Kidney capillary endothelial cell (primary cell): ENCODE measurements at regions not wholly inside any gene's neighbourhood (a gene's known extent, or its start where the extent isn't known, plus 50 kb on each side); places are given as distances from the start of the nearest gene placed in this dataset.
"Not testable (repeated sequence)": the region's sequence is repeated elsewhere in the genome, so short reads cannot be mapped to it uniquely, and the experiment has no call there.

Experiments used
- DNase-seq: peaks from one replicate; pipeline ENCODE4 v3.0.0-alpha.2; 2018; ENCODE audit warnings: low spot score

- no peak for DNase-seq
Measured at GRCh38 chr22:34319346-34319745, 399.1 kb upstream of the LARGE1 start.

GRCh38 chr22:34324763-34325162 lies 404.5 kb upstream of the LARGE1 start:
- DNase-seq, result no peak

- DNase-seq, result no peak
Measured at GRCh38 chr22:34326901-34327300, 406.6 kb upstream of the LARGE1 start.

GRCh38 chr22:34330432-34330831 lies 410.2 kb upstream of the LARGE1 start:
- DNase-seq, result no peak

- DNase-seq, result no peak
Measured at GRCh38 chr22:34333285-34333684, 413.0 kb upstream of the LARGE1 start.

- no peak for DNase-seq
Measured at GRCh38 chr22:34334893-34335292, 414.6 kb upstream of the LARGE1 start.

- DNase-seq, result no peak
Measured at GRCh38 chr22:34344702-34345101, 424.4 kb upstream of the LARGE1 start.

- no peak for DNase-seq
Measured at GRCh38 chr22:34354071-34354817, 434.0 kb upstream of the LARGE1 start.

- no peak for DNase-seq
Measured at GRCh38 chr22:34356481-34356880, 436.2 kb upstream of the LARGE1 start.

GRCh38 chr22:34370711-34371110 lies 450.4 kb upstream of the LARGE1 start:
- no peak for DNase-seq

GRCh38 chr22:34379825-34380224 lies 459.5 kb upstream of the LARGE1 start:
- no peak for DNase-seq

GRCh38 chr22:34380532-34380931 lies 460.3 kb upstream of the LARGE1 start:
- DNase-seq, result no peak

GRCh38 chr22:34390400-34390799 lies 470.1 kb upstream of the LARGE1 start:
- DNase-seq, result no peak

GRCh38 chr22:34395370-34395769 lies 475.1 kb upstream of the LARGE1 start:
- DNase-seq, result no peak

GRCh38 chr22:34403667-34404066 lies 483.4 kb upstream of the LARGE1 start:
- DNase-seq, result no peak

- no peak for DNase-seq
Measured at GRCh38 chr22:34410111-34410510, 489.8 kb upstream of the LARGE1 start.

- peak; percentile 21 for DNase-seq
Measured at GRCh38 chr22:34414467-34415440, 494.5 kb upstream of the LARGE1 start.

- no peak for DNase-seq
Measured at GRCh38 chr22:34416022-34416860, 496.0 kb upstream of the LARGE1 start.

- DNase-seq, result not testable (repeated sequence)
Measured at GRCh38 chr22:34422948-34423347, 502.7 kb upstream of the LARGE1 start.

GRCh38 chr22:34427436-34427835 lies 507.2 kb upstream of the LARGE1 start:
- DNase-seq, result no peak

- DNase-seq, result no peak
Measured at GRCh38 chr22:34427841-34428240, 507.6 kb upstream of the LARGE1 start.

- no peak for DNase-seq
Measured at GRCh38 chr22:34429314-34429713, 509.0 kb upstream of the LARGE1 start.
